ENCODE measurements at regions not wholly inside any gene's neighbourhood (a gene's known extent, or its start where the extent isn't known, plus 50 kb on each side); places are given as distances from the start of the nearest gene placed in this dataset.

GRCh38 chr9:79289856-79290255, 281.9 kb upstream of the TLE4 start:
- in situ Hi-C loops (cut with HindIII; ENCODE audit: low sequenced_read_pairs): loop anchor here (25.0 kb wide), 1 partner anchor 247 kb away; no protein-coding TSS in a partner anchor
- H3K4me3 ChIP-seq (ENCODE audit: low read depth, low read length): no peak overlapping the region
- no peak for TF ChIP-seq CTCF (IDR thresholded peaks at IDR 0.05; ENCODE audit: low read depth, low read length, missing control alignments)
- no peak for DNase-seq (ENCODE audit: low read depth)

GRCh38 chr9:79292731-79293280, 279.0 kb upstream of the TLE4 start:
- no peak for TF ChIP-seq CTCF (IDR thresholded peaks at IDR 0.05; ENCODE audit: low read depth, low read length, missing control alignments)
- in situ Hi-C loops (cut with HindIII; ENCODE audit: low sequenced_read_pairs): loop anchor here (25.0 kb wide), 1 partner anchor 244 kb away; no protein-coding TSS in a partner anchor
- no peak for DNase-seq (ENCODE audit: low read depth)
- no peak overlapping the region for H3K4me3 ChIP-seq (ENCODE audit: low read depth, low read length)

GRCh38 chr9:79300068-79300467, 271.7 kb upstream of the TLE4 start:
- TF ChIP-seq CTCF (IDR thresholded peaks at IDR 0.05; ENCODE audit: low read depth, low read length, missing control alignments): no peak
- DNase-seq (ENCODE audit: low read depth): no peak
- in situ Hi-C loops (cut with HindIII; ENCODE audit: low sequenced_read_pairs): no loop called here
- H3K4me3 ChIP-seq (ENCODE audit: low read depth, low read length): no peak overlapping the region

GRCh38 chr9:79301085-79301484, 270.7 kb upstream of the TLE4 start:
- no peak for TF ChIP-seq CTCF (IDR thresholded peaks at IDR 0.05; ENCODE audit: low read depth, low read length, missing control alignments)
- no peak for DNase-seq (ENCODE audit: low read depth)
- H3K4me3 ChIP-seq (ENCODE audit: low read depth, low read length): no peak overlapping the region
- in situ Hi-C loops (cut with HindIII; ENCODE audit: low sequenced_read_pairs): no loop called here

- no peak for DNase-seq (ENCODE audit: low read depth)
- no peak overlapping the region for H3K4me3 ChIP-seq (ENCODE audit: low read depth, low read length)
- TF ChIP-seq CTCF (IDR thresholded peaks at IDR 0.05; ENCODE audit: low read depth, low read length, missing control alignments): no peak
- in situ Hi-C loops (cut with HindIII; ENCODE audit: low sequenced_read_pairs): no loop called here
Observed at GRCh38 chr9:79301551-79302391, 270.0 kb upstream of the TLE4 start.

GRCh38 chr9:79302569-79302968, 269.2 kb upstream of the TLE4 start:
- TF ChIP-seq CTCF (IDR thresholded peaks at IDR 0.05; ENCODE audit: low read depth, low read length, missing control alignments): no peak
- H3K4me3 ChIP-seq (ENCODE audit: low read depth, low read length): no peak overlapping the region
- DNase-seq (ENCODE audit: low read depth): no peak
- in situ Hi-C loops (cut with HindIII; ENCODE audit: low sequenced_read_pairs): no loop called here
